HG03432 (cell line): ENCODE measurements at regions not wholly inside any gene's neighbourhood (a gene's known extent, or its start where the extent isn't known, plus 50 kb on each side); places are given as distances from the start of the nearest gene placed in this dataset.

Source experiments
- ATAC-seq: cut with Tn5 transposase; IDR thresholded peaks from one replicate; pipeline ENCODE4 v1.9.1; 2021; ENCODE audit warnings: mild to moderate bottlenecking, moderate library complexity; ENCODE audit not compliant: unreplicated experiment

- ATAC-seq = no peak
Measured at GRCh38 chr9:86662890-86663468, 284.3 kb downstream of the GAS1 start.

- ATAC-seq = no peak
Measured at GRCh38 chr9:86660146-86660943, 287.0 kb downstream of the GAS1 start.

- no peak for ATAC-seq
Measured at GRCh38 chr9:86659413-86660046, 287.8 kb downstream of the GAS1 start.

GRCh38 chr9:86655147-86655546 is 292.2 kb downstream of the GAS1 start:
- no peak for ATAC-seq

- ATAC-seq = no peak
Measured at GRCh38 chr9:86653466-86653865, 293.8 kb downstream of the GAS1 start.

GRCh38 chr9:86652736-86653135 is 294.6 kb downstream of the GAS1 start:
- no peak for ATAC-seq

- no peak for ATAC-seq
Measured at GRCh38 chr9:86649913-86650312, 295.7 kb upstream of the TUT7 start.

- no peak for ATAC-seq
Measured at GRCh38 chr9:86648828-86649170, 294.6 kb upstream of the TUT7 start.

- ATAC-seq = no peak
Measured at GRCh38 chr9:86648156-86648827, 294.1 kb upstream of the TUT7 start.

- ATAC-seq = no peak
Measured at GRCh38 chr9:86645303-86645702, 291.1 kb upstream of the TUT7 start.

- no peak for ATAC-seq
Measured at GRCh38 chr9:86644675-86645034, 290.4 kb upstream of the TUT7 start.

GRCh38 chr9:86643946-86644674 is 289.9 kb upstream of the TUT7 start:
- no peak for ATAC-seq

- ATAC-seq = no peak
Measured at GRCh38 chr9:86642721-86643120, 288.5 kb upstream of the TUT7 start.

- no peak for ATAC-seq
Measured at GRCh38 chr9:86641970-86642369, 287.8 kb upstream of the TUT7 start.

- no peak for ATAC-seq
Measured at GRCh38 chr9:86639899-86640379, 285.7 kb upstream of the TUT7 start.

- ATAC-seq = no peak
Measured at GRCh38 chr9:86639287-86639686, 285.1 kb upstream of the TUT7 start.

GRCh38 chr9:86638109-86638508 is 283.9 kb upstream of the TUT7 start:
- ATAC-seq = no peak

- ATAC-seq = no peak
Measured at GRCh38 chr9:86637515-86637914, 283.3 kb upstream of the TUT7 start.

- no peak for ATAC-seq
Measured at GRCh38 chr9:86636519-86636918, 282.3 kb upstream of the TUT7 start.

GRCh38 chr9:86636038-86636437 is 281.8 kb upstream of the TUT7 start:
- ATAC-seq = no peak

- ATAC-seq = no peak
Measured at GRCh38 chr9:86634501-86634900, 280.3 kb upstream of the TUT7 start.
